ENCODE measurements at regions not wholly inside any gene's neighbourhood (a gene's known extent, or its start where the extent isn't known, plus 50 kb on each side); places are given as distances from the start of the nearest gene placed in this dataset.

- Histone ChIP-seq H3K9ac (ENCODE audit: low read length) (peak overlapping the region; percentile 82), H3K23ac (ENCODE audit: low read length in 2 of 2) (no peak overlapping the region), H2BK120ac (ENCODE audit: low read depth, low read length) (peak overlapping the region; percentile 27), H3K36me3 (ENCODE audit: control insufficient read depth in 1 of 2, insufficient read depth in 2 of 2, low read depth in 1 of 2, low read length in 2 of 2) (no peaks in the 10 kb centered on the region), H2BK5ac (ENCODE audit: low read depth, low read length, poor library complexity, severe bottlenecking) (no peak overlapping the region), H2BK12ac (ENCODE audit: low read length in 2 of 2) (peak overlapping the region; percentile 75 to 82), H3K4me1 (ENCODE audit: control insufficient read depth, insufficient read depth, low read depth, low read length) (peaks cover 12% of the 10 kb centered on the region), H3K4me2 (ENCODE audit: low read length, poor library complexity, severe bottlenecking) (no peak overlapping the region), H4K8ac (ENCODE audit: low read length) (peak overlapping the region; percentile 19), H2BK15ac (ENCODE audit: low read depth, poor library complexity, severe bottlenecking) (no peak overlapping the region), H2AFZ (ENCODE audit: low read depth, low read length) (no peak overlapping the region), H3K18ac (ENCODE audit: low read depth in 1 of 2, low read length in 2 of 2) (peak overlapping the region; percentile 40 to 83), H3K14ac (ENCODE audit: low read length in 2 of 2) (no peak overlapping the region), H2AK5ac (ENCODE audit: low read length, severe bottlenecking) (no peak overlapping the region), H3K9me3 (ENCODE audit: control insufficient read depth, low read length) (no peaks in the 10 kb centered on the region), H3K79me1 (replicated peaks; ENCODE audit: low read length, poor library complexity, severe bottlenecking) (no peaks in the 10 kb centered on the region), H4K91ac (ENCODE audit: low read length) (no peak overlapping the region), H3K4ac (ENCODE audit: low read depth in 1 of 2, low read length in 2 of 2) (no peak overlapping the region), H3K27ac (ENCODE audit: low read length, poor library complexity, severe bottlenecking) (no peak overlapping the region), H3K4me3 (ENCODE audit: insufficient read depth in 1 of 2, low read depth in 1 of 2, low read length in 2 of 2) (no peak overlapping the region), H3K27me3 (ENCODE audit: control insufficient read depth in 1 of 2, insufficient read depth in 1 of 2, low read length in 2 of 2) (no peaks in the 10 kb centered on the region)
- DNase-seq, result peak; percentile 96
- 22% methylated on average over 4 of the region's 4 CpGs for WGBS
These were observed 594.9 kb upstream of the ID2 start for GRCh38 chr2:8086796-8087479.

- Histone ChIP-seq H3K14ac (ENCODE audit: low read length in 2 of 2) (no peak overlapping the region), H3K79me1 (replicated peaks; ENCODE audit: low read length, poor library complexity, severe bottlenecking) (no peaks in the 10 kb centered on the region), H3K4me3 (ENCODE audit: insufficient read depth in 1 of 2, low read depth in 1 of 2, low read length in 2 of 2) (no peak overlapping the region), H3K4me1 (ENCODE audit: control insufficient read depth, insufficient read depth, low read depth, low read length) (peaks cover 12% of the 10 kb centered on the region), H4K8ac (ENCODE audit: low read length) (peak overlapping the region; percentile 27), H3K9ac (ENCODE audit: low read length) (peak overlapping the region; percentile 82), H3K4ac (ENCODE audit: low read depth in 1 of 2, low read length in 2 of 2) (peak overlapping the region in 1 of 2 experiments; percentile 17), H3K23ac (ENCODE audit: low read length in 2 of 2) (no peak overlapping the region), H2BK15ac (ENCODE audit: low read depth, poor library complexity, severe bottlenecking) (no peak overlapping the region), H2AK5ac (ENCODE audit: low read length, severe bottlenecking) (peak overlapping the region; percentile 57), H2BK12ac (ENCODE audit: low read length in 2 of 2) (peak overlapping the region; percentile 75 to 77), H3K27me3 (ENCODE audit: control insufficient read depth in 1 of 2, insufficient read depth in 1 of 2, low read length in 2 of 2) (no peaks in the 10 kb centered on the region), H2AFZ (ENCODE audit: low read depth, low read length) (no peak overlapping the region), H3K27ac (ENCODE audit: low read length, poor library complexity, severe bottlenecking) (peak overlapping the region; percentile 11), H3K9me3 (ENCODE audit: control insufficient read depth, low read length) (no peaks in the 10 kb centered on the region), H3K36me3 (ENCODE audit: control insufficient read depth in 1 of 2, insufficient read depth in 2 of 2, low read depth in 1 of 2, low read length in 2 of 2) (no peaks in the 10 kb centered on the region), H2BK120ac (ENCODE audit: low read depth, low read length) (no peak overlapping the region), H2BK5ac (ENCODE audit: low read depth, low read length, poor library complexity, severe bottlenecking) (no peak overlapping the region), H3K4me2 (ENCODE audit: low read length, poor library complexity, severe bottlenecking) (no peak overlapping the region), H4K91ac (ENCODE audit: low read length) (no peak overlapping the region), H3K18ac (ENCODE audit: low read depth in 1 of 2, low read length in 2 of 2) (peak overlapping the region in 1 of 2 experiments; percentile 83)
- 50% methylated on average over 3 of the region's 3 CpGs for WGBS
- no peak for DNase-seq
These were observed 594.4 kb upstream of the ID2 start for GRCh38 chr2:8087480-8087840.

- peak overlapping the region in 1 of 2 experiments; percentile 67 for H2BK12ac ChIP-seq (ENCODE audit: low read length in 2 of 2)
- no peak overlapping the region for H2BK5ac ChIP-seq (ENCODE audit: low read depth, low read length, poor library complexity, severe bottlenecking)
- no peak overlapping the region for H3K4ac ChIP-seq (ENCODE audit: low read depth in 1 of 2, low read length in 2 of 2)
- peaks cover 12% of the 10 kb centered on the region for H3K4me1 ChIP-seq (ENCODE audit: control insufficient read depth, insufficient read depth, low read depth, low read length)
- peak overlapping the region in 1 of 2 experiments; percentile 56 for H3K18ac ChIP-seq (ENCODE audit: low read depth in 1 of 2, low read length in 2 of 2)
- WGBS, result no CpG with 5 or more reads among the region's 1 CpG
- DNase-seq, result no peak
- no peak overlapping the region for H2BK120ac ChIP-seq (ENCODE audit: low read depth, low read length)
- H2AK5ac ChIP-seq (ENCODE audit: low read length, severe bottlenecking), result no peak overlapping the region
- H3K4me2 ChIP-seq (ENCODE audit: low read length, poor library complexity, severe bottlenecking), result no peak overlapping the region
- no peak overlapping the region for H3K23ac ChIP-seq (ENCODE audit: low read length in 2 of 2)
- H2AFZ ChIP-seq (ENCODE audit: low read depth, low read length), result no peak overlapping the region
- no peak overlapping the region for H4K91ac ChIP-seq (ENCODE audit: low read length)
- H3K14ac ChIP-seq (ENCODE audit: low read length in 2 of 2), result no peak overlapping the region
- no peak overlapping the region for H2BK15ac ChIP-seq (ENCODE audit: low read depth, poor library complexity, severe bottlenecking)
- no peak overlapping the region for H4K8ac ChIP-seq (ENCODE audit: low read length)
- no peaks in the 10 kb centered on the region for H3K36me3 ChIP-seq (ENCODE audit: control insufficient read depth in 1 of 2, insufficient read depth in 2 of 2, low read depth in 1 of 2, low read length in 2 of 2)
- H3K9ac ChIP-seq (ENCODE audit: low read length), result peak overlapping the region; percentile 10
- H3K27ac ChIP-seq (ENCODE audit: low read length, poor library complexity, severe bottlenecking), result no peak overlapping the region
- H3K4me3 ChIP-seq (ENCODE audit: insufficient read depth in 1 of 2, low read depth in 1 of 2, low read length in 2 of 2), result no peak overlapping the region
- no peaks in the 10 kb centered on the region for H3K27me3 ChIP-seq (ENCODE audit: control insufficient read depth in 1 of 2, insufficient read depth in 1 of 2, low read length in 2 of 2)
- H3K79me1 ChIP-seq (replicated peaks; ENCODE audit: low read length, poor library complexity, severe bottlenecking), result no peaks in the 10 kb centered on the region
- H3K9me3 ChIP-seq (ENCODE audit: control insufficient read depth, low read length), result no peaks in the 10 kb centered on the region
These were observed 593.0 kb upstream of the ID2 start for GRCh38 chr2:8088810-8089209.

- H2BK5ac ChIP-seq (ENCODE audit: low read depth, low read length, poor library complexity, severe bottlenecking), result no peak overlapping the region
- H4K91ac ChIP-seq (ENCODE audit: low read length), result no peak overlapping the region
- WGBS, result 7% methylated on average over 7 of the region's 7 CpGs
- peak; percentile 89 for DNase-seq
- no peak overlapping the region for H2AK5ac ChIP-seq (ENCODE audit: low read length, severe bottlenecking)
- no peak overlapping the region for H3K9ac ChIP-seq (ENCODE audit: low read length)
- H3K18ac ChIP-seq (ENCODE audit: low read depth in 1 of 2, low read length in 2 of 2), result no peak overlapping the region
- H2BK12ac ChIP-seq (ENCODE audit: low read length in 2 of 2), result no peak overlapping the region
- no peak overlapping the region for H3K14ac ChIP-seq (ENCODE audit: low read length in 2 of 2)
- no peak overlapping the region for H3K27ac ChIP-seq (ENCODE audit: low read length, poor library complexity, severe bottlenecking)
- no peak overlapping the region for H3K4me2 ChIP-seq (ENCODE audit: low read length, poor library complexity, severe bottlenecking)
- H3K4me3 ChIP-seq (ENCODE audit: insufficient read depth in 1 of 2, low read depth in 1 of 2, low read length in 2 of 2), result no peak overlapping the region
- no peak overlapping the region for H3K4ac ChIP-seq (ENCODE audit: low read depth in 1 of 2, low read length in 2 of 2)
- no peak overlapping the region for H4K8ac ChIP-seq (ENCODE audit: low read length)
- H2AFZ ChIP-seq (ENCODE audit: low read depth, low read length), result no peak overlapping the region
- H2BK120ac ChIP-seq (ENCODE audit: low read depth, low read length), result no peak overlapping the region
- no peaks in the 10 kb centered on the region for H3K27me3 ChIP-seq (ENCODE audit: control insufficient read depth in 1 of 2, insufficient read depth in 1 of 2, low read length in 2 of 2)
- H3K36me3 ChIP-seq (ENCODE audit: control insufficient read depth in 1 of 2, insufficient read depth in 2 of 2, low read depth in 1 of 2, low read length in 2 of 2), result no peaks in the 10 kb centered on the region
- peaks cover 12% of the 10 kb centered on the region for H3K4me1 ChIP-seq (ENCODE audit: control insufficient read depth, insufficient read depth, low read depth, low read length)
- H3K23ac ChIP-seq (ENCODE audit: low read length in 2 of 2), result no peak overlapping the region
- H3K79me1 ChIP-seq (replicated peaks; ENCODE audit: low read length, poor library complexity, severe bottlenecking), result no peaks in the 10 kb centered on the region
- no peaks in the 10 kb centered on the region for H3K9me3 ChIP-seq (ENCODE audit: control insufficient read depth, low read length)
- H2BK15ac ChIP-seq (ENCODE audit: low read depth, poor library complexity, severe bottlenecking), result no peak overlapping the region
These were observed 592.3 kb upstream of the ID2 start for GRCh38 chr2:8089596-8089995.

Measured in mesenchymal stem cell (in vitro differentiated cells and primary cell).